ENCODE measurements at regions not wholly inside any gene's neighbourhood (a gene's known extent, or its start where the extent isn't known, plus 50 kb on each side); places are given as distances from the start of the nearest gene placed in this dataset.

- TF ChIP-seq CTCF (IDR thresholded peaks at IDR 0.05) (no peak), POLR2A (IDR thresholded peaks at IDR 0.05) (no peak)
Observed at GRCh38 chr13:105940882-105941281, 594.6 kb downstream of the EFNB2 start.

All from thyroid gland (tissue), 4 donors.